ENCODE measurements at regions not wholly inside any gene's neighbourhood (a gene's known extent, or its start where the extent isn't known, plus 50 kb on each side); places are given as distances from the start of the nearest gene placed in this dataset.

DNA sequence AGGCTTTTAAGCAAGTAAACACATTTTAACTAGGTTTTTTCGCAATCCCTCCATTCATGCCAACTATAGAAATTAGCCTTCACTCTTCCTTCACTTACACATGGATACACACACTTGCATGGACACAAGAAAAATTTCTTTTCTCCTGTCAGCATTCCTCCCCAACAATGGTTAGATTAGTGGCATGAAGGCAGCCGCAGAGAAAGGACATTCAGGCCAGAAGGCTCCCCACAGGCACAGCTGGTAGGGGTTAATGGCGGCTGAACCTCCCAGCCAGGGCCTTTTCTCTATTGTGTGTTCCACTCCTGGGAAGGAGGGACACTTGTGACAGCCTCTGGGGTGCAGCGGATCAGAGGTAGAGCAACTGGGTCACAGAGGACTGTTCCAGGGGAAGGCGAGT is 255.0 kb upstream of the SP8 start:
- intact Hi-C loops (cut with DNase I) = no loop called here
- Histone ChIP-seq H3K36me3 (no peaks in the 10 kb centered on the region), H3K4me3 (no peak overlapping the region), H3K27ac (no peak overlapping the region), H3K9me3 (no peaks in the 10 kb centered on the region), H3K4me1 (replicated peaks) (no peaks in the 10 kb centered on the region), H3K27me3 (replicated peaks; ENCODE audit: insufficient read depth) (no peaks in the 10 kb centered on the region)
- WGBS = 77% methylated on average over 5 of the region's 5 CpGs
- TF ChIP-seq POLR2A (IDR thresholded peaks at IDR 0.05) (no peak), POLR2AphosphoS5 (IDR thresholded peaks at IDR 0.05) (no peak)
- TF ChIP-seq, protein P1, sequence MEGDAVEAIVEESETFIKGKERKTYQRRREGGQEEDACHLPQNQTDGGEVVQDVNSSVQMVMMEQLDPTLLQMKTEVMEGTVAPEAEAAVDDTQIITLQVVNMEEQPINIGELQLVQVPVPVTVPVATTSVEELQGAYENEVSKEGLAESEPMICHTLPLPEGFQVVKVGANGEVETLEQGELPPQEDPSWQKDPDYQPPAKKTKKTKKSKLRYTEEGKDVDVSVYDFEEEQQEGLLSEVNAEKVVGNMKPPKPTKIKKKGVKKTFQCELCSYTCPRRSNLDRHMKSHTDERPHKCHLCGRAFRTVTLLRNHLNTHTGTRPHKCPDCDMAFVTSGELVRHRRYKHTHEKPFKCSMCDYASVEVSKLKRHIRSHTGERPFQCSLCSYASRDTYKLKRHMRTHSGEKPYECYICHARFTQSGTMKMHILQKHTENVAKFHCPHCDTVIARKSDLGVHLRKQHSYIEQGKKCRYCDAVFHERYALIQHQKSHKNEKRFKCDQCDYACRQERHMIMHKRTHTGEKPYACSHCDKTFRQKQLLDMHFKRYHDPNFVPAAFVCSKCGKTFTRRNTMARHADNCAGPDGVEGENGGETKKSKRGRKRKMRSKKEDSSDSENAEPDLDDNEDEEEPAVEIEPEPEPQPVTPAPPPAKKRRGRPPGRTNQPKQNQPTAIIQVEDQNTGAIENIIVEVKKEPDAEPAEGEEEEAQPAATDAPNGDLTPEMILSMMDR (IDR thresholded peaks at IDR 0.05) = no peak
- no peak for DNase-seq (ENCODE audit: low spot score)

DNA sequence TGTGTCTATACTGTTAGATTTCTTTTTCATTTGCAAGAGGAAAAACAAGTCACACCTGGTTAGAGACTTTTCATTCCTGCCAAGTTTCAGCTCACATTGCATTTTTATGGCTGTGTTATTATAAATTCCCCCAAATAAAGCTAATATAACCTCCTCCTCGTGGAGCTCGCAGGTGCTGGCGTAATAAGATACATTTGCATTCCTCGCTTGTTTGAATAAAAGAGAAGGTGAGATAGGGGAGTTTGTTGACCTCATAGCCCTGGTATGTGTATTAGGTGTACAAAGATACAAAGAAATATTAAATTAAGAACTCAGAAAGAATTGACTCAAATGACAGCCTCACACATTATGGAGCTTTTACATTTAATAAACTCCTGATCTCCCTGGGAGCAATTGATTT is 257.7 kb upstream of the SP8 start:
- no peak for DNase-seq (ENCODE audit: low spot score)
- WGBS = 28% methylated on average over 4 of the region's 4 CpGs
- intact Hi-C loops (cut with DNase I) = no loop called here

DNA sequence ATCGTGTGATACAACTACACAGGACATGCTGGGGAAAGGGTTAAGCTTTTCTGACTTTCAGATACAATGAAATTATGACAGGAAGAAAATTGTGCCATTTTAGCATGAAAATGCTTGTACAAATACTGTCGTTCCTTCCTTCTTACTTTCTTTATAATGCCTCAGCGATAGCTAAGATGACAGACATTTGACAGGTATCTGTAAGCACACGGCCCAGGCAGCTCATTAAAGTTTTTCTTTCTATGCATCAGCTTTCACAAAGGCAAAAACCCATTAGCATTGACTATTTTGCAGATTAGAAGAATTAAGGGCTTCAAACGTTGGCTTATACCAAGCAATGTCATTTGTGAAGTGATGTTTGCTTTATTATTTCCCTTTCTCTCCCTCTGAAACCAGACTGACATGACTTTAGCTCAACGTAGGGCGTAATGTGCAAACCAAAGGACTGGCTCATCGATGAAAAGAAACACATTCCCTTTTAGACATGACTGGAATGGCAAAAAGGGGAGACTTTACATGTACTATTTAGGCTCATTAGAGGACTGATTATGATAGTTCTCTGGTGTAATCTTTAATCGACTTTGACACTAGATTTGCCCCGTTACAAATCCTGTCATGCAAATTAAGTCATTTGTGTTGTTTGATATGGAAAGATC is 258.4 kb upstream of the SP8 start:
- WGBS = 49% methylated on average over 10 of the region's 10 CpGs
- H3K4me3 ChIP-seq = no peak overlapping the region
- no peak for DNase-seq (ENCODE audit: low spot score)
- no peaks in the 10 kb centered on the region for H3K4me1 ChIP-seq (replicated peaks)
- intact Hi-C loops (cut with DNase I) = no loop called here
- H3K27ac ChIP-seq = no peak overlapping the region
- no peaks in the 10 kb centered on the region for H3K36me3 ChIP-seq
- H3K27me3 ChIP-seq (replicated peaks; ENCODE audit: insufficient read depth) = no peaks in the 10 kb centered on the region
- no peaks in the 10 kb centered on the region for H3K9me3 ChIP-seq
- no peak for TF ChIP-seq POLR2A (IDR thresholded peaks at IDR 0.05)
- TF ChIP-seq POLR2AphosphoS5 (IDR thresholded peaks at IDR 0.05) = no peak
- TF ChIP-seq, protein P1 (IDR thresholded peaks at IDR 0.05) = no peak

More for the DNA sequence above, 257.7 kb upstream of the SP8 start:
- no peak overlapping the region for H3K27ac ChIP-seq
- no peaks in the 10 kb centered on the region for H3K36me3 ChIP-seq
- H3K4me1 ChIP-seq (replicated peaks) = no peaks in the 10 kb centered on the region
- TF ChIP-seq POLR2A (IDR thresholded peaks at IDR 0.05) = no peak
- no peak for TF ChIP-seq POLR2AphosphoS5 (IDR thresholded peaks at IDR 0.05)
- TF ChIP-seq, protein P1 (IDR thresholded peaks at IDR 0.05) = no peak
- no peaks in the 10 kb centered on the region for H3K9me3 ChIP-seq
- no peaks in the 10 kb centered on the region for H3K27me3 ChIP-seq (replicated peaks; ENCODE audit: insufficient read depth)
- H3K4me3 ChIP-seq = no peak overlapping the region

DNA sequence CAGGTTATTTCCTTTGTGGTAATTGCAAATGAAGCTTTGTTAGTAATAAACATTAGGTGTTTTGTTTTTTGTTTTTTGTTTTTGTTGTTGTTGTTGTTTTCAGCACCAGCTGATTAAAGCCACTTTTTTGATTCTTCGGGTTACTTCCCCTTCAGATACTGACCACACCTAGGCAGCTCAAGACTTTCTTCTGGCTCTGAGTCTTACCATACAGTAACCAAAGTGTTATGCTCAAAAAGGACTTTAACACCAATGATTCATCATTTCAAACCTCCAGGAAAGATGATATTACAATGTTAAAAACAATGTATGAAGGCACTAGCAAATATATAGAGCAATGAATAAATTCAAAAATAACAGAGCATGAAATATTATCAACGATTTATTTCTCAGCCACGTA is 265.2 kb upstream of the SP8 start:
- H3K4me3 ChIP-seq = no peak overlapping the region
- TF ChIP-seq POLR2A (IDR thresholded peaks at IDR 0.05) = no peak
- intact Hi-C loops (cut with DNase I) = no loop called here
- H3K27me3 ChIP-seq (replicated peaks; ENCODE audit: insufficient read depth) = no peaks in the 10 kb centered on the region
- H3K27ac ChIP-seq = no peak overlapping the region
- no peaks in the 10 kb centered on the region for H3K9me3 ChIP-seq
- DNase-seq (ENCODE audit: low spot score) = no peak
- no peaks in the 10 kb centered on the region for H3K4me1 ChIP-seq (replicated peaks)
- WGBS = 86% methylated on average over 3 of the region's 3 CpGs
- H3K36me3 ChIP-seq = no peaks in the 10 kb centered on the region

DNA sequence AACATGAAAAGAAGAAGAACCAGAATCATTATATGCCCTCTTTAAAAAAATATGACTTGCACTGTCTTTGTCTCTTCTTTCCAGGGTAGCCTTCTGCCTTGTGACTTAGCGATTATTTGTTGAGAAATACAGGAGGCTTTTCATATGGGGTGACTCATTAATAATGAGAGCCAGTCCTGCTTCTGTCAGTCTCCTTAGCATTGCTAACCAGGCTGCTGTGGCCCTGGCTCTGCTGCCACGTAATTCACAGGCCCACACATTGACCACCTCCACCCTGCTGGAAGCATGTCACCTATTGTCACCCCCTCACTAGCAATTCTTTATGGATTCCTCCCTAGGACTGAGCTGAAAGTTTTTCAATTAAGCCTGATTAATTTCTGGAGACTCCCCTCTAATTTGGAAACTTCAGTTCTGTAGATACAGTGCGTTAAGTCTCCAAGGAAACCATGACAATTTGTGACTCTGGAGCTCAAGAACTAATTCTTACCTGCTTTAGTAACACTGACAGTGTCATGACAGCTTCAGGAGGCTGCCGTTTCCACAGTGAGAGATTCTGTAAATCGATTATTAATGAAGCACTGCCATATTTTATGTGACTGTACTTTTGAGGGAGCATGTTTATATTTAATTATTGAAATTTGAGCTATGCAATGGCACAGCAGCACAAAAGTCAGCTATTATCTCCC is 267.9 kb upstream of the SP8 start:
- H3K9me3 ChIP-seq = no peaks in the 10 kb centered on the region
- no peak for DNase-seq (ENCODE audit: low spot score)
- no peaks in the 10 kb centered on the region for H3K36me3 ChIP-seq
- no peak for TF ChIP-seq POLR2A (IDR thresholded peaks at IDR 0.05)
- TF ChIP-seq, protein P1 (IDR thresholded peaks at IDR 0.05) = no peak
- TF ChIP-seq POLR2AphosphoS5 (IDR thresholded peaks at IDR 0.05) = no peak
- no peak overlapping the region for H3K27ac ChIP-seq
- H3K4me1 ChIP-seq (replicated peaks) = no peaks in the 10 kb centered on the region
- intact Hi-C loops (cut with DNase I) = no loop called here
- H3K4me3 ChIP-seq = no peak overlapping the region
- H3K27me3 ChIP-seq (replicated peaks; ENCODE audit: insufficient read depth) = no peaks in the 10 kb centered on the region
- WGBS = 87% methylated on average over 5 of the region's 5 CpGs
